NCI-H82 (cell line): ENCODE measurements at regions not wholly inside any gene's neighbourhood (a gene's known extent, or its start where the extent isn't known, plus 50 kb on each side); places are given as distances from the start of the nearest gene placed in this dataset.
"Not testable (repeated sequence)": the region's sequence is repeated elsewhere in the genome, so short reads cannot be mapped to it uniquely, and the experiment has no call there.

Source experiments
- DNase-seq: peaks from one replicate; lab custom pipeline; 2025; lab: John Stamatoyannopoulos, UW

DNA sequence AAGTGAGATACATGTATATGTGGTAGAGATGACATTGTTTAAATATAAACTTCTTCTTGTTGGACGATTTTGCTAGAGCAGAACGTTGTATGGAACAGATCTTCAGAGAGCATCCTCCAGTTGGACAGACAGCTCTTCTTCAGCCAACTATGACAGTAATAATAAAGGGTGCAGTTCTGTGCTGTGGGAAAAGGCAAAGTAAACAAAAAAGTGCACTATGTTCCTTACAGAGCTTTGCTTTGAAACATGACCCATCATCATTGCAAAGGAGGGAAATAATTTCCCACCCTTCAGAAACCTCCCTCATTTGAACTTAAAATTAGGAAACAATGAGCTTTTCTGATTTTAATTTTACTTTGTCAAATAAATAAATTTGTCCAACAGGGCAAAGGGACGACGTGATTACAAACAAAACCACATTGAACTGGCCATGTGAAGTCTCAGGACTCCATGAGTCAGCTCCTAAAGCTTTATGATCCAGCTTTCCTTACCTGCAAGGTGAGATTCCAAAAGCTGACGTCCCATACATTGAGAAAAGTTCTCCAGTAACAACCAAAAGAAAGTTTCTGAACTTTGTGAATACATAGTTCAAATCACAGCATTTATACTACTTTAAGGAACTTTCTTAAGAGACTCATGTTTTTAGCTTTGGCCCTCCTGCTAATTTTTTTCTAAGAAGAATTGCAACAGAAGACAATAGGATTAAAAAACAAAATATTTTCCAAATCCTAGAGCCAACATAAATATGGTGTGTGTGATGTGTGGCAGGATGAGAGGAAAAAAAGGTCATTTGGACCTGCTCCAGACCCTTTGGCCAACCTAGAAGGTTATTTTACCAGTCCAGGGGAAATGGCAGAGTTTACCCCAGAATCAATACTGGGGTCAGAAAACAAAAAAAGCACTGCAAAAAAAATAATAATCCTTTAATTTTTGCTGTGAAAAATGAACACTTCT lies 565.4 kb upstream of the NRP1 start:
- no peak for DNase-seq

DNA sequence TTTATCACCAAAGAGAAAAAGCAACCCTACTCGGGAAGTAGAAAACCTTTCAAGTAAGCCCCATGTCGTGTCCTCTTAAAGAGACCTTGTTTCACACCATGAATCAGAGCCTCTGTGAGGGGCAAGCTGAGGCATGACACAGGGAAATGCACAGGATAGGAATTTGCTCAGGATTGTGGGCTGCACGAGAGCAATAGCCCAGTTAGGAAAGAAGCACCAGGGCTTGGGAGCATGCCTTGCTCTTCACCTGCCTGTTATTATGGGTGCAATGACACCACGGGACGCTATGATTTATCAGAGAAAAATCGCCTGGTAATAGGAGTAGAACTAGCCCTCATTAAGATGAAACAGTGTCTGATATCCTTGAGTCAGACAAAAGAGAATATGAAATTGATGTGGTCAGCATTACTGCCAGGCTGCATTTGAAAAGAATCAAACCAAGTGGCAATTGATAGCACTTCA lies 562.9 kb upstream of the NRP1 start:
- no peak for DNase-seq

DNA sequence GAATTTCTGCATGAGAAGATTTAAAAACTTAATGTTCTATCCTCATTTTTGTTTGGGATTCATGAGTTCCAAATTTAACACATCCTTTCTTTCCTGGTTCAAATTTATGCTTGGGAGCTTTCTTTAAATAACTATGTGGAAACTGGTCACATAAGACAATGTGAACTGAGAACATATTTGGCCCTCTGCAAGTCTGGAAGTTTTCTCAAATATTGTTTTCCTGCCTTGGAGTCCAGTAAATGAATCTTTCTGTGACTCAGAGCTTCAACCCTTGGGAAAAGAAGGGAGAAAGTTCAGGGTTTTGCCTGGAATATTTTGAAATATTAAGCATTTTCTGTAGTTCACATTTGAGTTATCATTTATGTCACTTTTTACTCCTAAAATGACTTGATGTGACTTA lies 559.0 kb upstream of the NRP1 start:
- DNase-seq: no peak

DNA sequence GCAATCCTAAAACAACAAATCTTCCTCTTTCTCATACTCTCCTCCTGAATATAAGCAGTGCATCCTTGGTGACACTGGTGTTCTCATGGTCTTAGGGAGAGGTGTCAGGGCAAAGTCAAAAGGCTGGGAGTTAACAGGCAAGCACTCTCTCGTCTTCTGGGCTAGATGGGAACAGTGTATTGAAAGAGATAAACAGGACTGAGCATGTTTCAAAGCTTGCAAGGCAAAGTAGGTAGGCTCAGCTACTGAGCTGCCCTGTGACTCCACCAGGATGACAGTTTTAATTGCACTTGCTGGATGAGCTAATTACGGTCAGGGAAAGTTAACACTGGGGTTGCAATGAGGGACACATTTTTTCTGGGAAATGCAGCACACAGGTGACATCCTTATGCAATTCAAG lies 554.9 kb upstream of the NRP1 start:
- DNase-seq: peak; percentile 14

DNA sequence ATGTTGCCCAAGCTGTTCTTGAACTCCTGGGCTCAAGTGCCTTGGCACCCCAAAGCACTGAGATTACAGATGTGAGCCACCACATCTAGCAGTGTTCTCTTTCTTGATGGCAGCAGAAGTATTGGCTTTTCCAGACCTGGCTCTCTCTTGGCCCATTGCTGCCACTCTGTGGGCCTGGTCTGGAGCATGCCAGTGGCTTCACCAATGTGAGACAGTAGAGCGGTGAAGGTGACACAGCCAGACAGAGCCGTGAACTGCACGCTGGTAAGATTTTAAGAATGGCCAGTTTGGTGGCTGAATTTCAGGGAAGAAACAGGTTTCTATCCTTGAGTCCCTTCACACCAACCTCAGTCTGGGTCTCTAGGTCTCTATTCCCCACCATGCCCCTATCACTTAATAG lies 552.7 kb upstream of the NRP1 start:
- no peak for DNase-seq

DNA sequence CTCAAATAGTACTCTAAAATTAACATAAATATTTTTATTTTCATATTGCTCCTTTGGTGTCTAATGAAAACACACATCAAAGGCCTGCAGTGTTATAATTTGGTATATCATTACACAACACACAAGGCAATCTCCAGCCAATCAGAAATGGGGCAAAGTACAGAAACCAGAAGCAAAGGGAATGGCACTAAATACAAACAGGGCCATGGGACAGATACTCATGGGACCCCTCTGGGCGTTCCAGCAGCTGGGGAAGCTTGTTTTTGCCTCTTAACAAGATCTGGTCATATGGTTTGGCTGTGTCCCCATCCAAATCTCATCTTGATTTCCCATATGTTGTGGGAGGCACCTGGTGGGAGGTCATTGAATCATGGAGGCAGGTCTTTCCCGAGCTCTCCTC lies 551.8 kb upstream of the NRP1 start:
- peak; percentile 40 for DNase-seq

DNA sequence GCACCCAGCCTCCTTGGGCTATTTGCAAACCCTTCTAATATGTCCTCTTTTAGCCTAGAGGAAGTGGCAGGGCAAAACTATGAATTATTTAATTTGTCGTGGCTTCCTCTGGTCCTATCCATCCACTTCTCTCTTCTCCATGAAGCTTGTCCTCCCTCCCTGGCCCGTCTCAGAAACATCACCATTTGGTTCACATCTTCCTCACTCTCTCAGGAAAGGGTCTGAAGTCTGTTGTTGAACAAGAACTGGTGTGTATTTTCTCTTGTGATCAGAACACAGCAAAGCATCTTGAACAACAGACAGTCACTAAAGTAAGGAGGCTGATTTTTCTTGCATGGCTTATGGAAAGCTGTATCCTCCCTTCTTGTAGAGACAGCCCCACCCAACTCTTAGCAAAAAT lies 550.1 kb upstream of the NRP1 start:
- DNase-seq: no peak

DNA sequence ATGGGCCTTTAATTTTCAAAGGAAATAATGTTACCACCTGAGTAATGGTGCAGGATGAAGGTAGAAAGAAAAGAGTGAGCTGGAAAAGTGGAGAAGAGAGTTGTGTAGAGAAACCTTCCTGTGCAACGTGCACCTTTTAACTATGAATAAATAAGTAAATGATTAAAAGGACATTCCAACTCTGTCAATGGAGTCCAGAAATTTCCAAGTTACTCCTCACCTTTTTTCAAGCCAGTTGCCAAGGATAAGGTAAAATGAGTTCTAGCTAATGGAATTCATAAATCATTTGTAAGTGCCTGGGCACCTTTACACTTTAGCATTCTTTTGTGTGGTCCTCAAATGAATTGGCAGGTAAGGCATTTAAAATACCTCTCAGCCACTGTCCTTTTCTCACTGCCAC lies 549.4 kb upstream of the NRP1 start:
- DNase-seq: no peak

DNA sequence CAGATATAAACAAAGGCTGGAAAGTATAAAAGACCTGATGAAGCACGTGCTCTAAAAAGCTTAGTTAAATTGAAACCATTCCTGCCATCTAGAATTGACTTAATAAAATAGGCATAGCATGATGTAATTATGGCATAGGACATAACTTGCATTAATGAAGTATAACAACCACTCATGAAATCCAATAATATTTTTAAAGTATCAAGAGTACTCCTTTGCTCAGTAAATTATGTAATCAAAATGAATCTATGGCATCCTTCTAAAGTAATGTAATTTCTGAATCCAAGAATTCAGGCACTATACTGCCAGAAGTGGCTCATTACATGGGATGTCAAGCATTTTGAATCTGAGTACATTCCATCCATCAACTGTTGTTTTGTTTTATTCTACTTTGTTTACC lies 548.5 kb upstream of the NRP1 start:
- DNase-seq: no peak

DNA sequence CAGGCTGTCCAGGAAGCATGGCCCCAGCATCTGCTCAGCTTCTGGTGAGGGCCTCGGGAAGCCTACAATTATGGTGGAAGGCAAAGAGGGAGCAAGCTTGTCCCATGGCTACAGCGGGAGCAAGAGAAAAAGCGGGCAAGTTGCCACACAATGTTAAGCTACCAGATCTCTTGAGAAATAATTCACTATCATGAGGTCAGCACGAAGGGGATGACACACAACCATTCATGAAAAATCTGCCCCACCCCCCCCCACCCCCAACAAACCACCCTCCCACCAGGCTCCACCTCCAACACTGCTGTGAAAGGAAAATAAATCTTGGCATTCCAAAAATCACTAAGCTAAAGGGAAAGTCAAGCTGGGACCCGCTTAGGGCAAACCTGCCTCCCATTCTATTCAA lies 545.8 kb upstream of the NRP1 start:
- DNase-seq: no peak

DNA sequence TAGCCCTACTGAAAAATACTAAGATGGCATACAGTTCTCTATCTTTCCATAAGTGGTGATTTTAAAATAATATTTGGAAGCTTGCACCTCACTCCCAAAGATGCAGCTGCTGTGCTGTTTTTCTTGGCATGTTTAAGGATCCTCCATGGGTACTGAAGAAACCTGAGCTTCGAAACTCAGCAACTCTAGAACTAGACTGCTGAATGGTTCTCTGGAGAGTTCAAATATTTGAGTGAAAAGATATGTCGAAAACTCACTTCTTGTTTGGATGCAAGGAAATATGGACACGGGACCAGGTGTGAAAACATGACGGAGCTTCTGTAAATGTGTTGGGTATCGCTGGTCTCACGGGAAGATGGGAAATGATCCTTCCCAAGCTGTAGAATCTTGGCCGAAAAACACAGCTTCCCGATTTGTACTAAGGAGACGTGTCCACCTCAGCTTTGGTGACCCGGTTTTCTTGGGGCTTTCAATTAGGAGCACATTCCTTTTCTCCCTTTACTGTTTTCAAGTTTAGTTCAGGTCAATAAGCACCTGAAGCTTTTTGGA lies 543.8 kb upstream of the NRP1 start:
- DNase-seq: no peak

DNA sequence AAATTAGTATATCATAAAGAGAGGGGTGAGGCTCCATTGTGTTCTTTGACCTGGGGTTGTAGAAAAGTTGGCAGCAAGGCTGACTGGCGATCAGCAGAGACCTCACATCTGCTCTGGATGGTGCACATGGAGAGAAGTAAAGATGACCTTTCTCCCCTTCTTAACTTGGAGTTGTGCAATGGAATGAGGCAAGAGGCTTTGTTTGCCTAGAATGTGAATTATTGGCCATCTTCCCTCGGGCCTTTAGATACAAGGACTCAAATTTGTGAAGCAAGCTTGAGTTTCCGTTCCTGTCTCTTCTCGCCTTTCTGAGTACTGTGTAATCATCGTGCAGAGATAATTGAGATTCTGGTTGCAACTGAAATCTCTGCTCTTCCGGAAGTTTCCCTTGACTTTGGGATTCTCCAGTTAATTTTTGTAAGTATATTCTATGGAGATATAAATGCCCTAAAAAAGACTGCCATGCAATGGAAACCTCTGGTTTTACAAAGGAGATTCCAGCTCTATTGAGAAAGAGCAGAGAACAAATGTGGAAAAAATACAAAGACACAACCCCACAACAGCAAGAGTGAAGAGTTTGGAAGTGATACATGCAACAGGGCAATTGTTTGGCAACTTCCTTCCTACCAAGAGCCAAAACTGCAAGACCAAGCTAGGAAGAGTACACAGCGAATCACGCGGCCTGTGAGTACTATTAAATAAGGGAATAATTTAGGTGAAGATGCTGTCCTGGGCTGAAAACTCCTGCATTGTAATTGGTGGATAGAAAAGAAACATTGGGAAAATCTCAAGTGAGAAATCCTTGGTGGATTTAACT lies 542.3 kb upstream of the NRP1 start:
- no peak for DNase-seq

DNA sequence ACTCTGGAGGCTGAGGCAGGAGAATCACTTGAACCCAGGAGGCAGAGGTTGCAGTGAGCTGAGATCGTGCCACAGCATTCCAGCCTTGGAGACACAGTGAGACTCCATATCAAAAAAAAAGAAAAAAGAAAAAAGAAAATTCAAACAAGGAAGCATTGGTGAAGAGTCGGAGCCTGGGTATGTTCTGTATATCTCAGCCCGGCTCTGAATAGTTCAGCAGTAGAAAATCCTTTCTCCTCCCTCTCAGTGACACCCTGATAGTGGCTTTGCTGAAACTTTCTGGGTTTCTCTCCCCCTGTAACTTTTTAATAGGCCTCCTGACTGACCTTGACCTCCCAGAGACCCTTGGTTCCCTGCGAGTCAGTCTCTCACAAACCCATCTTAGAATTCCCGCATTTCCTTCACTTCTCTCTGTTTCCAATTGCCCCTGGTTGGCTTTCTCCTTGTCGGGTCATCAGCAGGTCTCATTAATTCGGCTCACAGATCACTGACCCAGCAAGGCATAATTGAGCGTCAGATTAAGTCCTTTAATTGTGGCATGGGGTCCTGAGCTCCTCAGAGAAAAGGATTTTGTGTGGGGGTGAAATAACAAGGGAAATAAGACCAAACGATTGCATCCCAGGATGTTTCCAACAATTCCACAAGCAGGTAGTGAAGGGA lies 541.6 kb upstream of the NRP1 start:
- DNase-seq: no peak

DNA sequence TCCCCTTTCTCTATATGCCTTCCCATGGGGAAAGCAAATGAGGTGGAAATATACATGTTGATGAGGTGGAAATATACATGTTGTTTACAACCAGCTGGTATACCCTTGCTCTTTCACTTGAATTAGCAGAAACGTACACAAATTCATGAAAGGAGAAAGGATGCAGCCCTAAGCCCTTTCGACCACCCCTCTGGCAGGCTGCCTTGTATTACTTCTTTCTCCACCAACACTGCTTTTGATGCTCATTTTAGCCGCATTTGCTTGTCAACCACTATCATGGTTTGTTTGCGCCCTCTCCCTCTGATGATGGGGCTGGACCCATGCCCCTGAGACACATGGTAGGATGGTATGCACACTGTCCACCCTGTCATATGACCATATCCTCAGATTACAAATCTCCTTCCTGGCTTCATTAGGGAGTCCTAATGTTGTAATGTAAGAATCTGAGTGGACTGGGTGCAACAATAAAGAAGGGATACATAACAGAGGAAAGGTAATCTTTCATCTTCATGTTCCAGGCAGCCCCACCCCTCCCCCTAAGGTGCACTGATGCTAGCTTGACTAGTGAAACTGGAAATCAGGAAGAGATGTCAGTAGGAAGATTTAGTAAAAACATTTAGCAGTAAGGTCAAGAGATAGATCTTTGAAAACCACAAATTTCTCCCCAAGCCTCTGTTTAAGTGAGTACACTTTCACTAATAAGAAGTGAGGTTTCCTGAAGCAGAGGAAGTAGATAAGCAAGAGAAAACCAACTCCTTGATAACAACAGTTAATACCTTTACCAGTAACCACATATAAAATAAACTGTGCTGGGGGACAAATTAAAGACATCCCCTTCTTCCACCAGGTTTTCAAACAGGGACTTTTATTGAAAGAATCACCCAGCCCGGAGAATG lies 536.8 kb upstream of the NRP1 start:
- no peak for DNase-seq

DNA sequence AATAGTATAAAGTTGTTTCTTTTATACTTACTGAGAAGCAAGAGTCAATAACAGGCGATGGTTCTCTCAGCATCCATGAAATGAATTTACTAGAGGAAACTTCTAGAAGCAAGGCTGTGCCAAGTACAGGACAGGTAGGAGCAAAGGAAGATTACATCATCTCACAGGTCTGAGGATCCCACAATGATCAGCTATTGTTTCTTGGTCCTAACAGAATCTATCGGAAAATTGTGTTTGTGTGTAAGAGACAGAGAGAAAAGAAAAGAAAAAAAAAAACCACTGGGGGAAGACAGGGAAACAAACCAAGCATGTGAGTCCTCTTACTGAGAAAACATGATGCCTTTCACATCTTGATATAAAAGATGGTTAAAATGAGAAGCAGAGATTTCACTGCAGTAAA lies 535.0 kb upstream of the NRP1 start:
- DNase-seq: no peak

DNA sequence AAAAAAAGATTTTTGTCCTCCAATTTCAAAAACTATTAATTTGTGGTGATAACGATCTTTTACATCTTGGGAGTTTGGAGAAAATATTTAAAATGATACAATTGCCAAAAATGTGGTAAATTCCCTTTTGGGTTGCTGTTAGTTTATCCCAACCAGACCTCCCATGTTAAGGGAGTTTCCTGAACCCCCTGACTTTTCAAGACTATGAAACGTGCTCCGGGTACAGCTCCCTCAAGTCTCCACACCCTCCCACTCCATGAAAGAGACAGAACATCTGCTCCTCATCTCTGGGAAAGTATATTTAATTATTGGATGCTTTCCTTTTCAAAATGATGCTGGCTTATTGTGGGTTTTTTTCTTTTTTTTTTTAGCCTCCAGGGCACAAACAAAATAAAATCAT lies 534.6 kb upstream of the NRP1 start:
- no peak for DNase-seq

DNA sequence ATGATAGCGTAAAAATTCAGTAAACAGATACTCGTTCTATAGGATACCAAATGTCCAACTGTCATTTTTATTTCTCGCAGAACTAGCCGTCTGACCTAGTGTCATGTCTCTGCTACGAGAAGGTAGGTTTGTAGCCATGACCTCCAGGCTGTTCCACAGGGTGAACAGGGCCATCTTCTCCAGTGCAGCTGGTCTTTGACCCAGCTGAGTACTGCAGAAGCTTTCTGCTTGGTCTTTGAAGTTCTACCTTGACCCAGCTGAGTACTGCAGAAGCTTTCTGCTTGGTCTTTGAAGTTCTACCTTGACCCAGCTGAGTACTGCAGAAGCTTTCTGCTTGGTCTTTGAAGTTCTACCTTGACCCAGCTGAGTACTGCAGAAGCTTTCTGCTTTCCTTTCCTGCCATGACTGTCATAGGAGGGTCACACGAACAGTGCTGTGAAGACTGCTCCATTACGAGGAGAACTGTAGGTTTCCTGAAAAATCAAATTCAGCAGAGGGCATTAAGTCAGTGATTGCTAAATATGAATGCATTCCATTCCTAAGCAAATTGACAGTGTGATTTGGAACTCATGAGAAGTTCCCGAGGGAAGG lies 532.8 kb upstream of the NRP1 start:
- not testable (repeated sequence) for DNase-seq

DNA sequence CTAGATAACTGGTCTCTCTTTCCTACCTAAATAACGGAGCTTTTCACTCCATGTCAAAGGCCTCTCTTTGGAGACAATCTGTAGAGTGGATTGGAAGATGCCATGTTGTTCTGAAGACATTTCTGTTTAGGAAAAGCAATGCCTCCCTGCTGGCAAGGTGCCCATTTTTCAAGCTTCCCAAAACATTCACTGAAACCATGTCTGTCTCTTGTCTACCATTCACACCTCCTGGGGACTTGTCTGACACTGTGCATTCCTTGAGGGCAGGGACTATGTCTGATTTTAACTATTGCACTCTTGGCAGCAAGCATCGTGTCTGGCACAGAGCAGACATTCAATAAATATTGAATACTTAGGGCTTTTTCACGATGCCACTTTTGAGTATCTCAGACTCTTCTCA lies 528.9 kb upstream of the NRP1 start:
- DNase-seq: no peak

DNA sequence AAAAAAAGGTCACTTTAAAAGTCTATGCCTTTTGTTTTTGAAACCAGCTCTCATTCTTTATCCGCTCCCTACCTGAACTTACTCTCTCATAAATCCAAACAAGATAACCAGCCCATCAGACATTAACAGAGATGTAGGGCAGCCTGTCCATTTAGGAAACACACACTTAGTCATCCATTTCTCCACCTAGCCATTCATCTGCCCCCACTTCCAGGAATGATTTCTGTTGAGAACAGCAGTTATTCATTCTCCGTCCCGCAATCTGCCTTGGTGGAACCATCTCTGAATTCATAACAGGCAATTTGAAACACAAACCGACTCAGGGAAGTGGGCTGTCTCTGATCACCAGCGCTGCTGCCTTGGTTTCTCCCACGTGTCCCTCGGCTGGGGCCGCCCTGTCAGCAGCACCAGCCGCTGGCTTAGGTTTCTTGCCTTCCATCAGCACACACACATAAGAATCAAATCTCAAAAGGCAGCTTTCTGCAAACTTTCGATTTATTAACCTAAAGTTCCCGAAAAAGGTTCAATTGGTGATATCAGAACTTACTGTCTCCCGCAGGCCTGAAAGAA lies 528.2 kb upstream of the NRP1 start:
- no peak for DNase-seq

DNA sequence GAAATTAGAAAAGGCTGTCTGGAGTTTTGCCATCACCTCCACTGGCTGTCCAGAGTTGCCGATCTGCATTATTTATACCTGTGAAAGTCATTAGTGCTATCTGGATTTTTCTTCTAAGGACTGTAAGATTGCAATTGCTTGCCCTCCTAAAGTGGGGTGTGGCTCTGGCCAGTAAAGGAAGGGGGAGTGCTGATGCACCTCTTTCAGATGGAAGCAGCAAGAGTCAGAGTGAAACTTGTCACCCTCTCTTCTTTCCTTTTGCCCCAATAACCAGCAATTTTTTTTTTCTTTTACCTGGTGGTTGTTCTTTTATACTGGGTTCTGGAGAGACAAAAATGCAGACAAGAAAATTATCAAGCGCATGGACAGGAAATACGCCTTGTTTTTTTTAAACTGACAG lies 527.4 kb upstream of the NRP1 start:
- DNase-seq: no peak
